GM12874 (cell line): ENCODE measurements at regions not wholly inside any gene's neighbourhood (a gene's known extent, or its start where the extent isn't known, plus 50 kb on each side); places are given as distances from the start of the nearest gene placed in this dataset.

Source experiments
- TF ChIP-seq, protein P1 (sequence below): IDR thresholded peaks from 2 replicates; pipeline ENCODE4 v1.5.1; 2011; ENCODE audit warnings: low read depth, mild to moderate bottlenecking, control low read depth, low read length, moderate library complexity; ENCODE audit not compliant: insufficient read depth

DNA sequence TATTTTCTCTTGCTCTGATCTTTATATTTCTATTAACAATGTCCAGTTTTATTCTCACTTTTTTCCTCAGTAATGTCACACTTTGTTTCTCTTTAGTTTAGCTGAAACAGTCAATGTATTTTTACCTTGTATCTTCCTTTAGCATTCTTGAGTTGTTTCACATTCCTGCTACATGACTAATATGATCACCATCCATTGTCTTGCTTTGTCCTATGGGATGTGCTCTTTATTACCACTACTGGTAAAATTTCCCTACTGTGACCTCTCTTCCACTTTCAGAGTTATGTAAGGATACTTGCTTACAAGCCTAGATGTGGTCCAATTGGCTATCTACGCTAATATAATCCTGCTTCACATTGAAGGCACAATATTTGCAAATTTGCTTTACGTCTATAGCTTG, 457.9 kb downstream of the PIK3C3 start:
- TF ChIP-seq, protein P1, sequence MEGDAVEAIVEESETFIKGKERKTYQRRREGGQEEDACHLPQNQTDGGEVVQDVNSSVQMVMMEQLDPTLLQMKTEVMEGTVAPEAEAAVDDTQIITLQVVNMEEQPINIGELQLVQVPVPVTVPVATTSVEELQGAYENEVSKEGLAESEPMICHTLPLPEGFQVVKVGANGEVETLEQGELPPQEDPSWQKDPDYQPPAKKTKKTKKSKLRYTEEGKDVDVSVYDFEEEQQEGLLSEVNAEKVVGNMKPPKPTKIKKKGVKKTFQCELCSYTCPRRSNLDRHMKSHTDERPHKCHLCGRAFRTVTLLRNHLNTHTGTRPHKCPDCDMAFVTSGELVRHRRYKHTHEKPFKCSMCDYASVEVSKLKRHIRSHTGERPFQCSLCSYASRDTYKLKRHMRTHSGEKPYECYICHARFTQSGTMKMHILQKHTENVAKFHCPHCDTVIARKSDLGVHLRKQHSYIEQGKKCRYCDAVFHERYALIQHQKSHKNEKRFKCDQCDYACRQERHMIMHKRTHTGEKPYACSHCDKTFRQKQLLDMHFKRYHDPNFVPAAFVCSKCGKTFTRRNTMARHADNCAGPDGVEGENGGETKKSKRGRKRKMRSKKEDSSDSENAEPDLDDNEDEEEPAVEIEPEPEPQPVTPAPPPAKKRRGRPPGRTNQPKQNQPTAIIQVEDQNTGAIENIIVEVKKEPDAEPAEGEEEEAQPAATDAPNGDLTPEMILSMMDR = no peak

DNA sequence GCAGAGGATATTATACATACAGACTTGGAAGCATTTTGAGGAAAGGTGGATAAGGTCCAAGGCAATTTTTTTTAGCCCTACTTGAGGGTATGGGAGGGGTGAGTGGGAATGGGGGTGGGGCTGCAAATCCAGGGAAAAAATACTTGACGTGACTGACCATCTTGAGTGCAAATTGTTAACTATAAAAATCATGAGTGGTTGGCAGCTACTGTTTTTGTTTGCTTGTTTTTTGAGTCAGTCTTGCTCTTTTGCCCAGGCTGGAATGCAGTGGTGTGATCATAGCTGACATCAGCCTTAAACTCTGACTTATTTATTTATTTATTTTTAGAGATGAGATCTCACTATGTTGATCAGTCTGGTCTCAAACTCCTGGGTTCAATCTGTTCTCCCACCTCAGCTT, 458.8 kb downstream of the PIK3C3 start:
- TF ChIP-seq, protein P1 = no peak

DNA sequence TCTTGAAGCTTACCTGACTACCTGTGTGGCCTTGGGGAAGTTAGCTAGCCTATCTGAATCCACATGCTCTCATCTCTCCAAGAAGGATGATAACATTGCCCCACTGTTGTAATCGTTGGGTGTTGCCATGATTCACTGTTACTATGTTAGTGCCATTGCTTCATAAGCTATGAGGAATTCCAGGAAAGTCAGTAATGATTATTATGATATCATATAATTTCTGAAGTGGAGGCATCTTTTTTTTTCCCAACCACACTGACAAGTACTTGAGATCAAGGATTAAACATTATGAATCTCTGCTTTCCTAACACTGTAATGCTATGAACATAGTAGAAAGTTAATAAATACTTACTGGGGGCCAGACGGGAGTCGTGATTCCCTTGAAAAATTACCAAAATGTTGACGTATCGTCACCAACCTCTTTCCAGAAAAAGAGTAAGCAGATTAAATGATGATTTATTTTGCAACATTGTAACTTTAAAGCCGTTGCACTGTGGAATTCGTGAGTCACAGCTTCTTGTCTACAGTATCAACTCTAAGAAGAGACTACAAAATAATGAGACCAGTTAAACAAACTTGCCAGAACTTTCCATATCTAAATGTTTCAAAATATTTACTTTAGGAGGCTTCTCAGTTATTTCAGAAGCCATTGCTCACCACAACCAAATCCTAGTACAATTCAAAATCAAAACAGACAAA, 459.9 kb downstream of the PIK3C3 start:
- TF ChIP-seq, protein P1 = no peak

DNA sequence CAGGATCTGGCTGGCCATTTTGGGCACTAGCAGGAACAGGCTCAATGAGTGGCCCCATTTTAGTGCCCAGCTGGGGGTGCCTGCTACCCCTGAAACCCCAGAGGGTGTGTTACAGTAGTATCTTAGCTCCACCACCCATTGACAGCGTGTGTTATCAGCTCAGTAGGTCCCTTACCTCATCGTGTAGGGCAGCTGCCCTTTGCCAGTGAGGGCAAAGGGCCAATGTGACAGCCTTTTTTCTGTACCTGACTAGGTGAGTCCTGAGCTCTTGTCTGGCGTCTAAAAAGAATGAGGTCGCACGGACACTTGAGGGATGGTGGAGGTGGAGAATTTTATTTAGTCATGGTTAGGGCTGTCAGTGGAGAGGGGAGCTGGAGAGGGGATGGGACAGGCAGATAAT, 462.2 kb downstream of the PIK3C3 start:
- TF ChIP-seq, protein P1 = no peak

DNA sequence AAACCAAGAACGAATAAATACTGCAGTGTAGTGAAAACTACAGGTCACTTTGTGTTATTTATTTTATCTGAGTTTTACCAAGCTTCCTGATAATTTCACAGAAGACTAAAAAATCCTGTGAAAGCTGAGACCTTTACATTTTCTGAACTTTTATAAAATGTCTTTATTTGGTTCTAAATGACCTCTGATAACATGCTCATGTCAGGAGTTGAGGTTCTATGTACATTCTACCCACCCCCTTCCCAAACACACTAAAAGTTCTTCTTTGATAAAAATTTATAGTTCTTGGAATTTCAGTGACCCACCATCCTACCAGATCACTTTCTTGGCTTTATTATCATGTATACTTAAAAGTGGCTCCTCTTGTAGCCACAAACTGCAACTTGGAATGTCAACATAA, 463.1 kb downstream of the PIK3C3 start:
- TF ChIP-seq, protein P1 = no peak

DNA sequence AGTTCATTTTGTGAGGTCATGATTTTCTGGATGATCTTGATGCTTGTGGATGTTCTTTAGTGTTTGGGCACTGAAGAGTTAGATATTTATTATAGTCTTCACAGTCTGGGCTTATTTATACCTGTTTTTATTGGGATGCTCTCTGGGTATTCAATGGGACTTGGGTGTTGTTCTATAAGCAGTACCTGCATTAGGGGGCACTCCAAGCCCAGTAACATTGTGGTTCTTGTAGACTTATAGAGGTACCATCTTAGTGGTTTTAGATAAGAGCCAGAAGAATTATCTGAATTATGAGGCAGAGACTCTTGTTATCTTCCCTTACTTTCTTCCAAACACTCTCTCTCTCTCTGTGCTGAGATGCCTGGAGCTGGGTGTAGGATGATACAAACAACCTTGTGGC, 470.0 kb downstream of the PIK3C3 start:
- TF ChIP-seq, protein P1 = no peak

DNA sequence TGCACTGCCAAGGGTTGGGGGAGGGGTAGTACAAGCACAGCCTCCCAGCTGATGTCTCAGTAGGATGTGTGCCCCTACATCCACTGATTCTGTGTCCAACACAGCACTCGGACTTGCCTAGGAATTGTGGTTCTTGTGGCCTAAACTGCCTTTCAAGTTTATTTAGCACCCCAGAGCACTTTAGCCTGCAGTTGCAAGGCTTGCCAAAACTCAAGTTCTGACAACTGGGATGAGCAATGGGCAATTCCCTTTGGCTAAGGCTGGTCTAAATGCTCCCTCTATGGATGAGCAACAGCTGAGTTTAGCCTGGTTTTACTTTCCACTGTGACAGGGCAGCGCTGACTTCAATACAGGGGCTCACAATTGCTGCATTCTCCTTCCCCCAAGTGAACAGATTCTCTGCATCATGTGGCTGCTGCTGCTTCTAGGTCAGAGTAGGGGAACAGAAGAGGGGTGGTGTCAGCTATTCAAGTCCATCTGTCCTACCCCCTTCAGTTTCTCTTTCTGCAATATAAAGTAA, 471.5 kb downstream of the PIK3C3 start:
- TF ChIP-seq, protein P1 = no peak
